DOHH2 (cell line): ENCODE measurements at regions not wholly inside any gene's neighbourhood (a gene's known extent, or its start where the extent isn't known, plus 50 kb on each side); places are given as distances from the start of the nearest gene placed in this dataset.

Experiments used
- CTCF ChIP-seq: fragments of 200-600 bp; sonication (generic); IDR thresholded peaks from one replicate; pipeline ENCODE4 v1.5.1; 2014; ENCODE audit warnings: antibody characterized with exemption, mild to moderate bottlenecking, low read depth, low read length; ENCODE audit not compliant: poor library complexity, severe bottlenecking
- EZH2phosphoT487 ChIP-seq: fragments of 200-600 bp; sonication (generic); IDR thresholded peaks from 2 replicates; pipeline ENCODE4 v1.6.1; 2017; ENCODE audit warnings: borderline replicate concordance, mild to moderate bottlenecking, antibody characterized with exemption, low read length, moderate library complexity, mixed read lengths

DNA sequence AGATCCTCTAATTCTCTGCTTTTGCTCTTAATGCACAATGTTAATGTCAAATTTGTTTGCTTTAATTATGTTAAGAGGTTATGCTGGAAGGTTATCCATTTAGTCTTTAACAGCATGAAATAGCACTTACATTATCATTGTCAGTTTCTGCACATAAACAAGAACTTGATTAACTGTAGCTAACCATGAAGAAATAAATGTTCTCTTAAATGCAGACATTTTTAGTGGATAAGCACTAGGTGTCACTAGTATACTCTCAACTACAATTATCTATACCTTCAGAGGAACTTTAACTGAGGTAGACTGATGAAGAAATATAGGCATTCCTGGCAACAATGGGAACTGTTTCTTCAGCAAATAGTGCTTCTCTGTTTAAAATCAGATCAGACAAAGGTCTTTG lies 178.8 kb upstream of the CHST9 start:
- TF ChIP-seq CTCF (no peak), EZH2phosphoT487 (no peak)
